H7 (cell line): ENCODE measurements at regions not wholly inside any gene's neighbourhood (a gene's known extent, or its start where the extent isn't known, plus 50 kb on each side); places are given as distances from the start of the nearest gene placed in this dataset.

Experiments
- DNase-seq: peaks from one replicate; pipeline ENCODE4 v3.0.0; 2012
- H3K27me3 ChIP-seq: 2 replicates; pipeline ENCODE4 v1.6.0; 2011; ENCODE audit warnings: mild to moderate bottlenecking, low read length; ENCODE audit not compliant: control insufficient read depth, insufficient read depth
- H3K36me3 ChIP-seq: replicated peaks from 2 replicates; pipeline ENCODE4 v1.5.1; 2011; ENCODE audit warnings: low read length; ENCODE audit not compliant: control insufficient read depth, insufficient read depth
- H3K4me3 ChIP-seq: 2 replicates; pipeline ENCODE4 v1.5.1; 2011; ENCODE audit warnings: low read depth, mild to moderate bottlenecking, control low read depth, low read length, moderate library complexity; ENCODE audit not compliant: insufficient read depth

GRCh38 chr13:111456452-111457230 lies 136.2 kb downstream of the TEX29 start:
- DNase-seq = no peak
- Histone ChIP-seq H3K36me3 (no peaks in the 10 kb centered on the region), H3K27me3 (no peaks in the 10 kb centered on the region), H3K4me3 (no peak overlapping the region)

- DNase-seq = no peak
- H3K36me3 ChIP-seq = no peaks in the 10 kb centered on the region
- no peaks in the 10 kb centered on the region for H3K27me3 ChIP-seq
- no peak overlapping the region for H3K4me3 ChIP-seq
Measured at GRCh38 chr13:111458001-111458531, 137.6 kb downstream of the TEX29 start.

- Histone ChIP-seq H3K36me3 (no peaks in the 10 kb centered on the region), H3K4me3 (no peak overlapping the region), H3K27me3 (no peaks in the 10 kb centered on the region)
- DNase-seq = no peak
Measured at GRCh38 chr13:111458739-111459138, 138.3 kb downstream of the TEX29 start.

GRCh38 chr13:111459803-111460547 lies 139.5 kb downstream of the TEX29 start:
- Histone ChIP-seq H3K36me3 (no peaks in the 10 kb centered on the region), H3K27me3 (no peaks in the 10 kb centered on the region), H3K4me3 (no peak overlapping the region)
- DNase-seq = no peak

GRCh38 chr13:111460548-111461444 lies 140.4 kb downstream of the TEX29 start:
- Histone ChIP-seq H3K27me3 (no peaks in the 10 kb centered on the region), H3K4me3 (no peak overlapping the region), H3K36me3 (no peaks in the 10 kb centered on the region)
- peak; percentile 81 for DNase-seq

- no peaks in the 10 kb centered on the region for H3K27me3 ChIP-seq
- H3K36me3 ChIP-seq = no peaks in the 10 kb centered on the region
- peak; percentile 52 for DNase-seq
- no peak overlapping the region for H3K4me3 ChIP-seq
Measured at GRCh38 chr13:111461445-111462149, 141.2 kb downstream of the TEX29 start.

- DNase-seq = no peak
- Histone ChIP-seq H3K27me3 (no peaks in the 10 kb centered on the region), H3K4me3 (no peak overlapping the region), H3K36me3 (no peaks in the 10 kb centered on the region)
Measured at GRCh38 chr13:111462221-111462764, 141.9 kb downstream of the TEX29 start.

GRCh38 chr13:111462944-111463343 lies 142.5 kb downstream of the TEX29 start:
- no peaks in the 10 kb centered on the region for H3K36me3 ChIP-seq
- no peaks in the 10 kb centered on the region for H3K27me3 ChIP-seq
- no peak overlapping the region for H3K4me3 ChIP-seq
- DNase-seq = no peak

- Histone ChIP-seq H3K27me3 (no peaks in the 10 kb centered on the region), H3K4me3 (no peak overlapping the region), H3K36me3 (no peaks in the 10 kb centered on the region)
- DNase-seq = no peak
Measured at GRCh38 chr13:111467111-111467890, 146.9 kb downstream of the TEX29 start.

- no peaks in the 10 kb centered on the region for H3K36me3 ChIP-seq
- no peak overlapping the region for H3K4me3 ChIP-seq
- H3K27me3 ChIP-seq = no peaks in the 10 kb centered on the region
- no peak for DNase-seq
Measured at GRCh38 chr13:111468037-111468959, 147.9 kb downstream of the TEX29 start.

GRCh38 chr13:111469450-111469849 lies 149.0 kb downstream of the TEX29 start:
- Histone ChIP-seq H3K36me3 (no peaks in the 10 kb centered on the region), H3K27me3 (no peaks in the 10 kb centered on the region), H3K4me3 (no peak overlapping the region)
- no peak for DNase-seq

GRCh38 chr13:111469916-111470506 lies 149.6 kb downstream of the TEX29 start:
- no peaks in the 10 kb centered on the region for H3K27me3 ChIP-seq
- H3K4me3 ChIP-seq = no peak overlapping the region
- H3K36me3 ChIP-seq = no peaks in the 10 kb centered on the region
- no peak for DNase-seq
